Stimulated activated CD8-positive, alpha-beta memory T cell treated with anti-CD3 and anti-CD28 coated beads, Interleukin-4, amount 100 ng/mL, for 48 hours (primary cell): ENCODE measurements at regions not wholly inside any gene's neighbourhood (a gene's known extent, or its start where the extent isn't known, plus 50 kb on each side); places are given as distances from the start of the nearest gene placed in this dataset.

Experiments
- DNase-seq: peaks from one replicate; pipeline ENCODE4 v3.0.0-alpha.2; 2020

DNA sequence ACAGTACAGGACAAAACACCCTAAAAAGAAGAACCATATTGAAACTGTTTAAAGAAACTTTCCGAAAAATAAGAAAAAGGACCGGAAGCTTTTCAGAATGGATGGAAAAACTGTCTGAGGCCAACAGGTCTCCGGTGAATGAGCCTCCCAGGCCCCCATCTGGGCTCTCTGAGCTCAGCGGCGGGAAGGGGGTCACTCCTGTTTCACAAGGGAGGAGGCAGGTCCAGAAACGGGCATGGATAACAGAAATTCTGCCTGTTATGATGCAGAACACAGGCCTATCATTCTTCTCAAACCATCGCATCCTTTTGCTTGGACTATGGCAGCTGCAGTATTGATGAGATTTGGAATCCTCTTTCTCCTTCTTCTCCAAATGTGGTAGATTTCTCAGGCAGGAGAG, 58.9 kb upstream of the SHH start:
- no peak for DNase-seq

DNA sequence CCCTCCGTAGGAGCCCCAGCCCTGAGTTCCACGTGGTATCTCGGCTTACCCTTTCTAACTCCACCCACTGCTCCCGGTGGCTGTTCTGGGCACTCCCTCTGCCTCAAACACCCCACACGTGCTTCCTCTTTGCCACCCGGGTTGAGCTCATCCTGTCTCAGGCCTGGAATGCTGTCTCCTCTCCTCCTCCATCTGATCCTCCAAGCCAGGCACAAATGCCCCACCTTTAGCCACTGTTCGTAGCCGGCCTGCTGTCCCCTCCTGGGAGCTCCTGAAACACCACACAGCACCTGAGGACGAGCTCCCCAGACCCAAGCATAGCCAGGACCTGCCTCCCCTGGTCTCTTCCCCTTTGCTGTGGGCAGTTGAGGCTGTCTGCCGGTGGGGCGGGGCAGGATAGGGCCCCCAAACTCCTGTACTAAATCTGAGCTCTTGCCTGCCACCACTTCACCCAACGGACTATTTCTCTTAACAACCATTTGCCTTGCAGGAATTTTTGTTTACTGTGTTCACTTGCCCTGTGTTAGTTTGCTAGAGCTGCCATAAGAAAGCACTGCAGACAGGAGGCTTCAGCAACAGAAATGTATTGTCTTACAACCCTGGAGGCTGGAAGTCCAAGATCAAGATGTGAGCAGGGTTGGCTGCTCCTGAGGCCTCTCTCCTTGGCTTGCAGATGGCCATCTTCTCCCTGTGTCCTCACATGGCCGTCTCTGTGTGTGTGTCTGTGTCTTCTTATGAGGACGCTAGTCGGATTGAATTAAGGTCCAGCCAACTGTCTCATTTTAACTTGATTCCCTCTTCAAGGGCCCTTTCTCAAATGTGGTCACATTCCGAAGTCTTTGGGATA, 58.3 kb upstream of the SHH start:
- DNase-seq: no peak

DNA sequence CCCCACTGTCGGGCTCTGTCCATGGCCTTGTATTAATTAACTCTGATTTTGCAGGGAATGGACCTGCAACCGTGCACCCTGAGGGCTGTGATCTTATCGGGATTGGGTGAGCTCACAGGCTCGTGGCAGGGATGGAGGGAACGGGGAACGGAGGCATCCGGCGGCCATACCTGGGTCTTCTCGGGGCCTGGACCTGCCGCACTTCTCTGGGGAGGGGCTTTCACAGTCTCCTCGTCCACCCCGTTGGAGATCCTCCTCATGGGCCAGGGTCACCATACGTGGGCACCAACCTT, 57.5 kb upstream of the SHH start:
- DNase-seq: no peak

DNA sequence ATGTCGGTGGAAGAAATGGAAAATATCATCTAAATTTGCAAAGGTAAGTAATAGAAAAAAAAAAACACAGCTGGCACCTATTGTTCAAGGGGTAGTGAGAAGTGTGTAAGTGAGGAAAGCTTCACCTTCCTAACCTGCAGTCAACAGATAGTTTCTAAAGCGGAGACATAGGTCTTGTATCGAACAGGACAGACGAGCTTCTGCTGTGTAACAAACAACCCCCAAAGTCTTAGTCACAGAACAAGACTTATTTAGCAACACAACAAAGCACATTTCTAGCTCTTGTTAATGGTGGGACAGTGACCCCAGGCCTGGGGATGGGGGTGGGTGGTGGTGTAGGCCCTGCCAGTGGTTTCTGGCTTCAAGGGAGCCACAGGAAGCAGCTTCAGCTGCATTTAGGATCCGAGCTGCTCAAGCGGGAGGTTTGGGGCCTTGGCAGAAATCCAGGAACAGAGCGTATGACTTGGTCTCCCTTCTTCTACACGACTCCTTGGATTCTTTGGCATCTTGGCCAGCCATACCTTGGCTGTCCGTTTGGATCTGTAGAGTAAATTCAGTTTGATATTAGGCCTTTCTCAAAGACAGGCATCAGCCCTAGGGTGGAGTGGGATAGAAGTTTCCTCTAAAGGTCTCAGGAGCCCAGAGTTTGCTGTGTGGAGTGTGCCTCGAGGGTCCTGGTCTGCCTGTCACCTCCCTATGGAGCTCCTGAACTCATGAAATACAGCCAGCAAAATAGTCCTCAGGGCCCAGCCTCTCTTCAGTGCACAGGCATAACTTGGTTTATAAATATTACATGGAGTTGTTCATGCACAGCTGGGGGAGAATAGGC, 56.9 kb upstream of the SHH start:
- DNase-seq: no peak

DNA sequence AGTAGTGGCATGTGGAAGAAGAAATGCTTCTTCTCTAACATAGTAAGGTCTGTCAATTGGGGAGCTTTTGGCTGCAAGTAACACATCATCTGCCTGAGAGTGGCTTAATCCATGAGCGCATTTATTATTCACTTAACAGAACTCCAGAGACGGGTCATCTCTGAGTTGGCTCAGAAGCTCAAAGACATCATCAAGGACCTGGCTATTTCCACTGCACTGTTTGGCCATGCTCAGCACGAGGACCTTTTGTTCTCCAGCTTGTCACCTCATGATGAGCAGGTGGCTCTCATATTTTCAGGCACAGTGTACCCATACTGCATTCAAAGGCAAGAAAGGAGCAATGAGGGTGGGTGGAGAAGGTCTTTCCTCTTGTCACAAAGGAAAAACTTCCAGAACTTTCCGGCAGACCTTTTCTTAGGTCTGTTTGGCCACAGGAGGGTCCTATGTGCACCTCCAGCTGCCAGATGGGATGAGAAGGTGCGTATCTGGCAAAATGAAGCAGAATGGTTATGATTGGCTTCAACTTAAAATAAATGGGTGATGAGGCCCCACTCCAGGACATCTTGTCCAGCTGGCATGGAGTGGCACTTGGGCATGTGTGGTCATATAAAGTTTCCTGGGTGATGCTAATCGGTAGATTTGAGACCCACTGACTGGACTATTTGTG, 55.6 kb upstream of the SHH start:
- DNase-seq: no peak

DNA sequence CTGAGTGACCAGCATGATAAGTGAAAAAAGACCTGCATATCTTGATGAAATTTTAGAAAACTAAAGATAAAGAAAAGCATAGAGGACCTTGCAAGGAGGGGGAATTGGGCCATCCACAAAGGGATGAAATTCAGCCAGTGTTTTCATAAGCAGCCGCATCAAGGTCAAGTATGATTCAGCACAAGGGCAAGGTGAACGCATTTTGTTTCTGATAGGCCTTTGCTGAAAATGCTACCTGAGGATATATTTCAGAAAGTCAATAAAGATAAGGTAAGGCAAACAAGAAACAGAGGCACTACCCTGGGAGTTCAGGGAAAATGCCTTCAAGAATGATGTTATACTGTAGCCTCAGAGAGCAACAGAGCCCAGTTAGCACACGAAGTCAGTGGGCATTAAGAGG, 55.0 kb upstream of the SHH start:
- DNase-seq: no peak

DNA sequence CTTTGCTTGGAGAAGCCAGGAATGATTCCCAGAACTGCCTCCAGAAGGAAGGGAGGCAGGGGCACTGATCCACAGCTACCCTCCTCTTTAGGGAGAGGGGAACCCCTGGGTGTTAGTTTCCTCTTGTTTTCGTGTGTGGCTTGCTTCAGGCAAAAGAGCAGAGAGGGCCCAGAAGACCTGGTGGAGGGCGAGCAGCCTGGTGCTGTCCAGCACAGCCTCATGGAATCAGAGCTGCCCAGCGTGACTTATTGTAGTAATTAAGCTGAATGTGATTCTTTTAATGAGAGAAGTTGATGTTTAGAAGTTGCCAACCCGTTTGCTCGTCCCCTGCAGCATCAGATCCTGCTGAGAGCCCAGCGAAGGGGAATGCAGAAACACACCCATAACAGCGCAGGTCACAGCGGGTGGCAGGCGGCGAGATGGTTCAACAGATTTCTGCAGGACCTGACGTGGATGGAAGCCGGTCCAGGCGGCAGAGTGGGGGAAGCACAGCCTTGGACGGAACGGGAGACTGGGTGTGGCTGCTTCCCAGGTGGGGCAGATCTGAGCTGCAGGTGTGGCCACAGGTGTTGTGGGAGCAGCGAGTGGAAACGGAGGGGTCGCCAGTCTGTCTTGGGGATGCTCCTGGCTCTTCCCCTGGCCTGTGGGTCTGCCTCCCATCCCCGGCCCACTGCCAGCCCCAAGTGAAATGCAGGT, 53.7 kb upstream of the SHH start:
- no peak for DNase-seq

DNA sequence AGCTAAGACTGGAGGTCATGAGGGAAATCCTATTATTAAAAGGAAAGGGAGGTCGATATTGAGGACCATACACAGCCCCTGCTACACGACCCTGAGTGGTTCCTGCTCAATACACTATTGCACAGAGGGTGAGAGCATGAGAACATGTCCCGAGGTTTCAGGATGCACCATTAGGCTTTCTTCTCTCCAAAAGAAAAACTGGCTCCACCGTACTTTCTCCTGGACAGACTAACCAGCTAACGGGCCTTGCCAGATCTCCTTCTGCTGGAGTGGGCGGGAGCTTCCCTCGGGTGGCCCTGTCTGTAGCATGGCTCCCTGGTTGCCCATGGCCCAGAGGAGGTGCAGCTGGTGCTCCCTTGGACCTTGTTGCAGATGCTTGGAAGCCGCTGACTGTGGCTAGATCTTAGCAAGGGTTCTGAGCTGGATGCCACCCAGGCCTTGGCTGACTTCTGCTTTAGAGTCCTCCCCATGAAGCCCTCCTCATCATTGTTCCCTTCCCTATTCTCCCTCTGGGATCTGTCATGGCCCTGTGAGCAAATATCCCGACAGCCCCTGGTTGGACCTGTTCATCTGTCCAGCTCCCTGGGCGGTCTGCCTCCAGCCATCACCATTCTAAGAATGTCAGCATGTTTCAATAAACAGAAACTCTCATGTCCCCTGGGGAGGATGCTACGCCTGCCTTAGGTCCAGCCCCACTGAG, 52.9 kb upstream of the SHH start:
- DNase-seq: no peak

DNA sequence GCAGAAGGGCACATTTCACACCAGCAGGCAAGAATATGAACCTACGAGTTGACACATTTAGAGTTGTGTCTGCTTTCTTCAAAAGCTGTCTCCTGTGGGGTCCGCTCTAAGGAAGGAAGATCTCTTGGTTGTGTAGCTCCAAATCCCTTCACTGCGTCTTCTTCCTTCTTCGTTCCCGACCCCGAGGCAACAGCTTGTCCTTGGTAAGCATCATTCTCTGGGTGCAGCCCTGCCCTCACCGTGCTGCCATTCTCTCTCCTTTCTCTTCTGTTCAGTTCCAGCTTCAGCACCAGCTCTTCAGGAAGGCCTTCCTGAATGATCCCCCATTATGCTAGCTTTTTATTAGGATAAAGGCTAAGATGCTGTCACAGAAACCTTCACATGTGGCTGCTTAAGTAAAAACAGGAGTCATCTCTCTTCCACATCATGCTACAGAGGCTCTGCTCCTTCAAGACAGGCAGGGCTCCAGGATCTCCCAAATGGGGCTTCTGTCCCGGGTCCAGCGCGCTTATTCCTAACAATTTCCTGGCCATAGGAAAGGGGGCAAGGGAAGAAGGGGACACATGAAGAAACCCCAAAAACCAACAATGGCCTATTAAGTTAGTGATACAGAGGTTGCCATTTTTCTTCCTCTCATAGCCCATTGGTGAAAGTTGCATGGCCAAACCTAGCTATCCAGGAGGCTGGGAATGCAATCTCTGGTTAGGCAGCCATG, 52.2 kb upstream of the SHH start:
- DNase-seq: no peak

DNA sequence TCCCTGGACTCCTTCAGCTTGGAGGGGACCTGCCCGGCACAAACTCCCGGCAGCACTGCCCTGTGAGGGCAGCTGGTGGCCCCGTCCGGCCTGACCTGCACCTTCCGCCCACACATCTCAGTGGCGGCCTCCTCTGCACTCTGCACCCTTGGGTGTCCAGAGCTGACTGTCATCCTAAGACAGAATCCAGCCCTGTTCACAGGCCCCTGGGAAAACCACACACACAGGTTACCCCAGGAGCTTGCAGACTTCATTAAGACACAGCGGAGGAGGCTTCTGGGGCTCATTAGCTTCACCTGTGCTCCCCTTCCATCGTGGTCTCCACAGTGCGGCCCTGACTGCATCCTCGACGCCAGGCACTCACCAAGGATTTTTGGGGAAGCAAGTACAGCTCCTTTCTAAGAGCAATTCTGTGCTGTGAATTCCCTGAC, 51.5 kb upstream of the SHH start:
- DNase-seq: no peak

DNA sequence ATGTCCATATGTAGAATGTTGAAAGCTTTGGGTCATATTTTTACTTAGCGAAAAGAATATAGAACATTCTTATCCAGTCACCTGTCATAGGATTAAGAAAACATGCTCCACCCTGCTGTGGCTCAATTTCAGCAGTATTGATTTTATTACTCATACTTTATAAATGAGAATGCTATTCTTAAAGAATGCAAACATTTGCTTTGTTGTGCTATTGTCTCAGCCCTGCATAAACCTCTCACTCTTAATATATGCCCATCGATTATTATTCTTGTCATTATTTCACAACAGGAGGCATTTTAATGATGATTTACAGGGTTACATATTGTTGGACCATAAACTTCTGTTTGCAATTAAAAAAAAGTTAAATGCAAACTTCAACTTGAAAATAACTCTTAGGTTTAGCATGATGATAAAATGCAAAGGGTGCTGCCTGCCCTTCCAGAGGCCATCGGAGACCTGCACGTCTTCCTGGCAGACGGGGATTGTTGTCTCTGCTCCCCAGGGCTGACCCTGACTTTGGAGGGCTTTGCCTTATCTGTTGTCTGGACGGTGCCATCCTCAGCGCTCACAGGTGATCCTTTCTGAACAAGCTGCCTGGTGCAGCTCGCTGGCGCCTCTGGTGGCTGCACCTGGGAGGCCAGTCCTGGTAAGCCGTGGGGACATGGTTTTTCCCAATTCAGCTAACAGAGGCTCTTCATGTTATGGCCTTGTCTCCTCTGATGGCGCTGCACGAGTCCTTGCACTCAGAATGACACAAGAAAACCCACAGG, 50.0 kb upstream of the SHH start:
- no peak for DNase-seq
